ENCODE measurements at regions not wholly inside any gene's neighbourhood (a gene's known extent, or its start where the extent isn't known, plus 50 kb on each side); places are given as distances from the start of the nearest gene placed in this dataset.

DNA sequence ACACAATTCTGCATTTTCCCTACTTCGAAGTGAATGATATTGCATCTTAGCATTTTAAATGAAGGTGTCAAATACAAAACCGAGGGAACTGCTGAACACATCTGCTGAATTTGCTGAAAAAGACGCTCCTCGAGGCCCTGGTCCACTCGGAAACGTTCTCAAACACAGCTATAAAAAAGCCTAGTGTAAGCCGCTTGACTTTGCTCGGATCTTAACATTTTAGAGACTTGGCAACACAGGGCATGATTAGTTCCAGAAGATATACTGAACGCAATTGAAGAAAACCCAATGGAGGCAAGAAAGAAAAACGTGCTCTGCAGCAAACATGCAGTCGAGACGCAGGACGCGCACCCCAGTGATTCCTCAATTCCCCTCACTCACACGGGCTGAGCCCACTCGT, 506.4 kb upstream of the AMELY start:
- TF ChIP-seq, protein P1, sequence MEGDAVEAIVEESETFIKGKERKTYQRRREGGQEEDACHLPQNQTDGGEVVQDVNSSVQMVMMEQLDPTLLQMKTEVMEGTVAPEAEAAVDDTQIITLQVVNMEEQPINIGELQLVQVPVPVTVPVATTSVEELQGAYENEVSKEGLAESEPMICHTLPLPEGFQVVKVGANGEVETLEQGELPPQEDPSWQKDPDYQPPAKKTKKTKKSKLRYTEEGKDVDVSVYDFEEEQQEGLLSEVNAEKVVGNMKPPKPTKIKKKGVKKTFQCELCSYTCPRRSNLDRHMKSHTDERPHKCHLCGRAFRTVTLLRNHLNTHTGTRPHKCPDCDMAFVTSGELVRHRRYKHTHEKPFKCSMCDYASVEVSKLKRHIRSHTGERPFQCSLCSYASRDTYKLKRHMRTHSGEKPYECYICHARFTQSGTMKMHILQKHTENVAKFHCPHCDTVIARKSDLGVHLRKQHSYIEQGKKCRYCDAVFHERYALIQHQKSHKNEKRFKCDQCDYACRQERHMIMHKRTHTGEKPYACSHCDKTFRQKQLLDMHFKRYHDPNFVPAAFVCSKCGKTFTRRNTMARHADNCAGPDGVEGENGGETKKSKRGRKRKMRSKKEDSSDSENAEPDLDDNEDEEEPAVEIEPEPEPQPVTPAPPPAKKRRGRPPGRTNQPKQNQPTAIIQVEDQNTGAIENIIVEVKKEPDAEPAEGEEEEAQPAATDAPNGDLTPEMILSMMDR (IDR thresholded peaks at IDR 0.05): no peak
- TF ChIP-seq POLR2A (IDR thresholded peaks at IDR 0.05): no peak
